ENCODE measurements at regions not wholly inside any gene's neighbourhood (a gene's known extent, or its start where the extent isn't known, plus 50 kb on each side); places are given as distances from the start of the nearest gene placed in this dataset.
"Not testable (repeated sequence)": the region's sequence is repeated elsewhere in the genome, so short reads cannot be mapped to it uniquely, and the experiment has no call there.

- TF ChIP-seq CTCF (IDR thresholded peaks at IDR 0.05; ENCODE audit: low read depth, low read length), result no peak
- no peak overlapping the region for H3K4me3 ChIP-seq (ENCODE audit: low read depth, low read length)
Observed at GRCh38 chr10:23780331-23780730, 341.5 kb downstream of the OTUD1 start.

- no peak overlapping the region for H3K4me3 ChIP-seq (ENCODE audit: low read depth, low read length)
- no peak for TF ChIP-seq CTCF (IDR thresholded peaks at IDR 0.05; ENCODE audit: low read depth, low read length)
Observed at GRCh38 chr10:23786594-23786993, 347.7 kb downstream of the OTUD1 start.

GRCh38 chr10:23793577-23793976 is 354.7 kb downstream of the OTUD1 start:
- H3K4me3 ChIP-seq (ENCODE audit: low read depth, low read length), result no peak overlapping the region
- no peak for TF ChIP-seq CTCF (IDR thresholded peaks at IDR 0.05; ENCODE audit: low read depth, low read length)

- not testable (repeated sequence) for H3K4me3 ChIP-seq (ENCODE audit: low read depth, low read length)
Observed at GRCh38 chr10:23797452-23797851, 358.6 kb downstream of the OTUD1 start.

- H3K4me3 ChIP-seq (ENCODE audit: low read depth, low read length), result no peak overlapping the region
- TF ChIP-seq CTCF (IDR thresholded peaks at IDR 0.05; ENCODE audit: low read depth, low read length), result no peak
Observed at GRCh38 chr10:23804125-23804524, 365.2 kb downstream of the OTUD1 start.

- no peak for TF ChIP-seq CTCF (IDR thresholded peaks at IDR 0.05; ENCODE audit: low read depth, low read length)
- no peak overlapping the region for H3K4me3 ChIP-seq (ENCODE audit: low read depth, low read length)
Observed at GRCh38 chr10:23813687-23814086, 374.8 kb downstream of the OTUD1 start.

GRCh38 chr10:23818484-23818883 is 379.6 kb downstream of the OTUD1 start:
- H3K4me3 ChIP-seq (ENCODE audit: low read depth, low read length), result no peak overlapping the region
- TF ChIP-seq CTCF (IDR thresholded peaks at IDR 0.05; ENCODE audit: low read depth, low read length), result no peak

- no peak overlapping the region for H3K4me3 ChIP-seq (ENCODE audit: low read depth, low read length)
- no peak for TF ChIP-seq CTCF (IDR thresholded peaks at IDR 0.05; ENCODE audit: low read depth, low read length)
Observed at GRCh38 chr10:23820792-23821191, 381.9 kb downstream of the OTUD1 start.
